Pancreas (tissue), 10 donors: ENCODE measurements at regions not wholly inside any gene's neighbourhood (a gene's known extent, or its start where the extent isn't known, plus 50 kb on each side); places are given as distances from the start of the nearest gene placed in this dataset.

Experiments used
- ATAC-seq, 4 donors: fragments of 200-7000 bp; cut with Tn5 transposase; one replicate each; pipeline versions ENCODE4 v1.8.0 to v1.9.1; 2020; ENCODE audit warnings: mild to moderate bottlenecking in 4 of 4, moderate library complexity in 4 of 4
- DNase-seq, 6 donors: peaks; one replicate each; pipeline ENCODE4 v3.0.0-alpha.2; 2020
- FAIRE-seq: peaks from 2 replicates; lab custom pipeline; 2012; peaks lifted over from hg19 to GRCh38; lab: Jason Lieb, UNC
- H3K27ac ChIP-seq, 4 donors: fragments of 200-600 bp; sonication (generic); 1 replicate in 3 of 4; 2 replicates in 1 of 4; pipeline versions ENCODE4 v1.5.0 to v1.8.0; 2020
- H3K27me3 ChIP-seq, 4 donors: fragments of 200-600 bp; one replicate each; pipeline ENCODE4 v1.8.0; 2021
- H3K36me3 ChIP-seq, 3 donors: fragments of 200-600 bp; sonication (generic) in 1 of 3; one replicate each; pipeline versions ENCODE4 v1.5.0 to v1.8.0; 2020 to 2021
- H3K4me1 ChIP-seq, 3 donors: fragments of 200-600 bp; one replicate each; pipeline ENCODE4 v1.8.0; 2021
- H3K4me3 ChIP-seq, 4 donors: fragments of 200-600 bp; sonication (generic) in 2 of 4; one replicate each; pipeline versions ENCODE4 v1.5.0 to v1.8.0; 2020 to 2021
- H3K9me3 ChIP-seq, 4 donors: fragments of 200-600 bp; one replicate each; pipeline ENCODE4 v1.8.0; 2021
- WGBS, 2 donors: extraction: QIAGEN DNeasy Blood & Tissue Kit; methylation state at CpG; one replicate each; pipeline ENCODE4 v1.1.7; 2013; 5-methylcytosine and 5-hydroxymethylcytosine counted together
- intact Hi-C, 3 donors: fragments of 100-400 bp; cut with DNase I; formaldehyde crosslinking; loops; one replicate each; pipeline versions ENCODE4 v1.11.1 to v1.14.2; 2022
- TF ChIP-seq, protein P1 (sequence below), 4 donors: fragments of 200-600 bp; sonication (generic) in 3 of 4; IDR thresholded peaks; one replicate each; pipeline versions ENCODE4 v1.5.0 to v1.8.0; 2021; ENCODE audit warnings: antibody characterized with exemption in 4 of 4
- donor health status: healthy with polysubstance abuse.
- donor health status: DM: no; HTN: no; CAD: no; lungs with moderate emphysema.
- donor health status: DM: no; HTN: no; CAD: no.
- donor health status: control.
- donor health status: control.
- donor health status: Bipolar disorder and iron deficiency.
- donor health status: DM: yes; HTN: yes; CAD: no.
- donor health status: DM: no; HTN: no; CAD: no.
- donor health status: DM: no; HTN: no; CAD: no.
- donor health status: DM: yes; HTN: yes; CAD: no.

DNA sequence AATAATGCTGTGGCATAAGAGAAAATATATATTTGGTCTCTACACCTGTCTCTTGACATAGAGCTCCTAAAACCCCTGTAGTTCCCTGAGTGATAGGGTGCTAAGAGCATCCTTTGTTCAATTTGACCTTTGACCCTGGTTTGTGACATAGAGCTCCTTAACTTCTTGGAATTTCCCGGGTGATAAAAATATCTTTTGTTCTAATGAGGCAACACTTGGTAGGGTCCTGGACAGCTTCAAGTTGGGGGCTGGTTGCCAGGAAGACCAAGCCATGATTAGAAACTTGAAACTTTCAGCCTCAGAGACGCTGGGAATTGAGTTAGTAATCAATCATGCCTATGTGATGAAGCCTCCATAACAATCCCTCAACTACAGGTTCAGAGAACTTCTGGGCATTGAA is 105.4 kb downstream of the CASP12 start:
- 35 to 38% methylated on average over 2 of the region's 2 CpGs for WGBS, 2 donors
- FAIRE-seq (no peak), ATAC-seq (no peak), DNase-seq (no peak)
- Histone ChIP-seq H3K4me3 (no peak overlapping the region), H3K27me3 (no peaks in the 10 kb centered on the region), H3K36me3 (no peaks in the 10 kb centered on the region), H3K9me3 (no peaks in the 10 kb centered on the region), H3K4me1 (no peaks in the 10 kb centered on the region), H3K27ac (no peak overlapping the region)
- TF ChIP-seq, protein P1, sequence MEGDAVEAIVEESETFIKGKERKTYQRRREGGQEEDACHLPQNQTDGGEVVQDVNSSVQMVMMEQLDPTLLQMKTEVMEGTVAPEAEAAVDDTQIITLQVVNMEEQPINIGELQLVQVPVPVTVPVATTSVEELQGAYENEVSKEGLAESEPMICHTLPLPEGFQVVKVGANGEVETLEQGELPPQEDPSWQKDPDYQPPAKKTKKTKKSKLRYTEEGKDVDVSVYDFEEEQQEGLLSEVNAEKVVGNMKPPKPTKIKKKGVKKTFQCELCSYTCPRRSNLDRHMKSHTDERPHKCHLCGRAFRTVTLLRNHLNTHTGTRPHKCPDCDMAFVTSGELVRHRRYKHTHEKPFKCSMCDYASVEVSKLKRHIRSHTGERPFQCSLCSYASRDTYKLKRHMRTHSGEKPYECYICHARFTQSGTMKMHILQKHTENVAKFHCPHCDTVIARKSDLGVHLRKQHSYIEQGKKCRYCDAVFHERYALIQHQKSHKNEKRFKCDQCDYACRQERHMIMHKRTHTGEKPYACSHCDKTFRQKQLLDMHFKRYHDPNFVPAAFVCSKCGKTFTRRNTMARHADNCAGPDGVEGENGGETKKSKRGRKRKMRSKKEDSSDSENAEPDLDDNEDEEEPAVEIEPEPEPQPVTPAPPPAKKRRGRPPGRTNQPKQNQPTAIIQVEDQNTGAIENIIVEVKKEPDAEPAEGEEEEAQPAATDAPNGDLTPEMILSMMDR (IDR thresholded peaks at IDR 0.05), result no peak
- intact Hi-C loops, result no loop called here

DNA sequence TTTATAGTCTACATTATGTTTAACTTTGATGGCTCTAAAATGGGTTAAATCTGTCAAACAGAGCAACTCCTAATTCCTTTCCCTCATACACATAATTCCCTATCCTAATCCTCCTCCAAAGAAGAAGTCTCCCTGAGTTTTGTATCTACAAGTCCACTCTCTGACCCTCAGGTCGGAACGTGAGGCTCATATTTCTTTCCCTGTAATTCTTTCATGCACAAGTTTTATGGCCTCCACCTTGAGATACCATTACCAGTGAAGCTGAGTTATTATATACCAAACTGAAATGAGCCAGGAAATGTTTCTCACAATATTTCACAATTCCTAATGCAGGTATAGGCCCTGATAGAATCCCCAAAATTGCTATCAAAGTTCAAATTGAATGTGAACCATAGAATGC is 106.4 kb downstream of the CASP12 start:
- no peaks in the 10 kb centered on the region for H3K36me3 ChIP-seq
- H3K4me1 ChIP-seq, result no peaks in the 10 kb centered on the region
- no peak overlapping the region for H3K4me3 ChIP-seq
- H3K27ac ChIP-seq, result no peak overlapping the region
- WGBS, 2 donors, result 74 to 90% methylated on average over 2 of the region's 2 CpGs
- FAIRE-seq (no peak), DNase-seq (no peak), ATAC-seq (no peak)
- intact Hi-C loops, result no loop called here
- H3K27me3 ChIP-seq, result no peaks in the 10 kb centered on the region
- no peaks in the 10 kb centered on the region for H3K9me3 ChIP-seq
- TF ChIP-seq, protein P1 (IDR thresholded peaks at IDR 0.05), result no peak

DNA sequence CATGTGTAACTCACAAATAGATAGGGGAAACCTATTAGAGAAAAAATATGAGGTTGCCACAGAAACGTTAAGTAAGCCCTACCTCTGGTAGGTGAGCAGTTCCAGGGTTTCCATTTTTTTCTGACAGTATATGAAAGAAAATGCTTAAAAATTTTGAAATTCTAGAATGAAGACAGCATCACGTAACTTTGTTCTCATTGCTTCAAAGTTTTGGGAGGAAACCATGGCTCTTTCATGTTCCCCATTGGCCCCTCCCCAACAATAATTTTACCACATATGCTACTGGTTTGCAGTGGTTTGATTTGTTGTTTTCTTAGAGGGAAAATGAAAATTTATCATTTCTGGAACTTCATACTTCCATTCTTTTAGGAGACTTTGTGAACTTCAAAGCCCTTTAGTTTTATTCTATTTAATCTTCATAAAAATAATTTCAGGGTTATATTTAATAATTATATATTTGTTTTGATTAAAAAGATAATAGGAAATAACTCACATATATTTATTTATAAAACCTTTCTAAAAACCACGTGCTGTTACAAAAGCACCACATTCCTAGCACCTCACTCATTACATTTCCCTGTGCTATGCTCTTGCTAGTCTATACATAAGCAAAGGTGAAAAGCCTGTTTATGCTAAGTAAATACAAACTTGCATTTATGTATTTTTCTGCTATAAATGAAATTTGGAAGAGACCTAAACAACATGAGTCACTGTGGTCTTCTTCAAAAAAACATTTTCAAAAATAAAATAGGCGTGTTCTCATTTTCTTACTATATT is 113.4 kb downstream of the CASP12 start:
- WGBS, 2 donors, result 60 to 74% methylated on average over 4 of the region's 4 CpGs
- intact Hi-C loops, result no loop called here
- no peak overlapping the region for H3K27ac ChIP-seq
- DNase-seq (no peak), ATAC-seq (no peak), FAIRE-seq (no peak)
- no peaks in the 10 kb centered on the region for H3K9me3 ChIP-seq
- H3K36me3 ChIP-seq, result no peaks in the 10 kb centered on the region
- no peaks in the 10 kb centered on the region for H3K4me1 ChIP-seq
- TF ChIP-seq, protein P1 (IDR thresholded peaks at IDR 0.05), result no peak
- no peaks in the 10 kb centered on the region for H3K27me3 ChIP-seq
- H3K4me3 ChIP-seq, result no peak overlapping the region

DNA sequence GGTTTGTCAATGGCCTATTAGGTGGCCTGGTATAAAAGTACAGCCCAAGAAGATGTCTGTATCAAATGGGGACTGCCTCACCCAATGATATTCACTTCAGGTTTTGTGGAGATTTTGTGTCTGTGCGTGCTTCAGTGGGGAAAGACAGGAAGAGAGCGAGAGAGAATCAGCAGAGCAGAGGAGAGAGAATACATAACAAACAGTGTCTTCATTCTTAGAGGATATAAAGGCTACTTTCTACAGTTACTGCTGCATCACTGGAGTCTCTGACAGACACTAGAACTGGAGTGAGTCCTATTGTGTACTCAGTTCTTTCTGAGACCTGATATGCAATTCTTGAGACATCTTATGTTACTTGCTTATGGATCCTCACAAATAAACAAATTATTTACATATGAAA is 115.0 kb downstream of the CASP12 start:
- ATAC-seq (no peak), DNase-seq (no peak), FAIRE-seq (no peak)
- Histone ChIP-seq H3K36me3 (no peaks in the 10 kb centered on the region), H3K4me1 (no peaks in the 10 kb centered on the region), H3K27me3 (no peaks in the 10 kb centered on the region), H3K4me3 (no peak overlapping the region), H3K9me3 (no peaks in the 10 kb centered on the region), H3K27ac (no peak overlapping the region)
- TF ChIP-seq, protein P1 (IDR thresholded peaks at IDR 0.05), result no peak
- WGBS, 2 donors, result 88 to 90% methylated on average over 2 of the region's 2 CpGs
- intact Hi-C loops, result no loop called here

DNA sequence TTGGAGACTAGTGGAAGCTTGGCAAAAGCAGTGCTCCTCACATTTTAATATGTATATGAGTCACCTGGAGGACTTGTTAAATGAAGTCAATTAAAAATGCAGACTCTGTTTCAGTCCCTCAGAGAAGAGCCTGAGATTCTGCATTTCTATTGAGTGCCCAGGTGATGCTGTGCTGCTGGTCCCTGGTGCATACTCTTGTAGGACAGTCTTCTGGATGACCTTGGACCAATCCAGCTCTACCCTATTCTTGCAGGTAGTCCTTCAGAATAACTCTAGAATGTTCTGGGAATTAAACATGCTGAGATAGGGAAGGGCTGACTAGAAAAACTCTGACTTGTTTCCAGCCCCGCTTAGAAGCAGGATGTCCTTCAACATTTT is 115.9 kb downstream of the CASP12 start:
- TF ChIP-seq, protein P1 (IDR thresholded peaks at IDR 0.05), result no peak
- H3K4me3 ChIP-seq, result no peak overlapping the region
- no peaks in the 10 kb centered on the region for H3K9me3 ChIP-seq
- H3K36me3 ChIP-seq, result no peaks in the 10 kb centered on the region
- no peak overlapping the region for H3K27ac ChIP-seq
- no peaks in the 10 kb centered on the region for H3K4me1 ChIP-seq
- ATAC-seq, result no peak
- no peaks in the 10 kb centered on the region for H3K27me3 ChIP-seq
- 79 to 87% methylated on average over 1 of the region's 1 CpG for WGBS, 2 donors
- intact Hi-C loops, result no loop called here
- FAIRE-seq, result no peak
- no peak for DNase-seq
